Keratinocyte (primary cell): ENCODE measurements at regions not wholly inside any gene's neighbourhood (a gene's known extent, or its start where the extent isn't known, plus 50 kb on each side); places are given as distances from the start of the nearest gene placed in this dataset.

Source experiments
- CTCF ChIP-seq, 3 experiments: IDR thresholded peaks in 1 of 3; conservative IDR thresholded peaks in 1 of 3; optimal IDR thresholded peaks in 1 of 3; 2 replicates in 2 of 3; 3 replicates in 1 of 3; pipeline versions ENCODE3 to v1.5.1; 2011; ENCODE audit warnings: low read length in 3 of 3, mild to moderate bottlenecking in 3 of 3, moderate library complexity in 2 of 3, control low read depth in 1 of 3, inconsistent platforms in 1 of 3; ENCODE audit not compliant: insufficient read depth in 2 of 3; ENCODE audit errors: extremely low read depth in 1 of 3
- EZH2 ChIP-seq: IDR thresholded peaks from one replicate; pipeline ENCODE4 v1.6.1; 2012; ENCODE audit warnings: inconsistent platforms, mild to moderate bottlenecking, low read length, moderate library complexity

GRCh38 chr2:62424899-62425298, 81.1 kb downstream of the TMEM17 start:
- TF ChIP-seq CTCF (optimal IDR thresholded peaks at IDR 0.05 in 1 of 3, IDR thresholded peaks at IDR 0.05 in 1 of 3, conservative IDR thresholded peaks at IDR 0.05 in 1 of 3; ENCODE audit: extremely low read depth in 1 of 3, insufficient read depth in 2 of 3, low read length in 3 of 3) (peak in 1 of 3 experiments; percentile 31), EZH2 (no peak)
